K562 (cell line): ENCODE measurements at regions not wholly inside any gene's neighbourhood (a gene's known extent, or its start where the extent isn't known, plus 50 kb on each side); places are given as distances from the start of the nearest gene placed in this dataset.

Source experiments
- CCAR2 ChIP-seq: fragments of 200-400 bp; formaldehyde crosslinking; IDR thresholded peaks from 2 replicates; pipeline ENCODE4 v1.6.1; 2017; ENCODE audit warnings: mild to moderate bottlenecking, low read depth, low read length
- MAFG ChIP-seq: fragments of 450-650 bp; conservative IDR thresholded peaks from 2 replicates; pipeline ENCODE4 v1.6.1; 2016; ENCODE audit warnings: missing genetic modification characterization, missing compliant biosample characterization
- NFATC3 ChIP-seq: fragments of 450-650 bp; IDR thresholded peaks from 2 replicates; pipeline ENCODE4 v1.6.1; 2017; ENCODE audit warnings: mild to moderate bottlenecking
- POU5F1 ChIP-seq: fragments of 150-350 bp; IDR thresholded peaks from 2 replicates; pipeline ENCODE4 v1.6.1; 2014; ENCODE audit warnings: borderline replicate concordance, low read length, low read depth, mild to moderate bottlenecking; ENCODE audit not compliant: partially characterized antibody
- RFX5 ChIP-seq: IDR thresholded peaks from 2 replicates; pipeline ENCODE4 v1.6.1; 2011; ENCODE audit warnings: low read depth, mild to moderate bottlenecking, improper control_type of control experiment, low read length
- SIN3B ChIP-seq: fragments of 450-650 bp; IDR thresholded peaks from 2 replicates; pipeline ENCODE4 v1.6.1; 2017; ENCODE audit warnings: low read depth, mild to moderate bottlenecking, moderate library complexity
- SREBF1 ChIP-seq: fragments of 150-350 bp; IDR thresholded peaks from 2 replicates; pipeline ENCODE4 v1.6.1; 2014; ENCODE audit warnings: antibody characterized with exemption, low read depth, low read length, borderline replicate concordance
- TBP ChIP-seq: optimal IDR thresholded peaks from 2 replicates; pipeline ENCODE3; 2011; ENCODE audit warnings: low read depth, low read length, improper control_type of control experiment
- ZNF263 ChIP-seq: sonication (generic); formaldehyde crosslinking; IDR thresholded peaks from 2 replicates; pipeline ENCODE4 v1.8.0; 2022; ENCODE audit warnings: mild to moderate bottlenecking, missing genetic modification reagents, borderline replicate concordance
- TF ChIP-seq, protein P1 (sequence below): fragments of 450-650 bp; formaldehyde crosslinking; conservative IDR thresholded peaks from 2 replicates; pipeline ENCODE4 v1.4.0; 2022; ENCODE audit warnings: mild to moderate bottlenecking, missing genetic modification characterization
- TF ChIP-seq, protein P2 (sequence below): fragments of 450-650 bp; conservative IDR thresholded peaks from 2 replicates; pipeline ENCODE4 v1.6.1; 2016; ENCODE audit warnings: missing genetic modification characterization, low read depth, mild to moderate bottlenecking, missing compliant biosample characterization, moderate library complexity
- TF ChIP-seq, protein P3 (sequence below): sonication (generic); formaldehyde crosslinking; IDR thresholded peaks from 2 replicates; pipeline ENCODE4 v1.8.1; 2023; ENCODE audit warnings: mild to moderate bottlenecking, missing genetic modification reagents

DNA sequence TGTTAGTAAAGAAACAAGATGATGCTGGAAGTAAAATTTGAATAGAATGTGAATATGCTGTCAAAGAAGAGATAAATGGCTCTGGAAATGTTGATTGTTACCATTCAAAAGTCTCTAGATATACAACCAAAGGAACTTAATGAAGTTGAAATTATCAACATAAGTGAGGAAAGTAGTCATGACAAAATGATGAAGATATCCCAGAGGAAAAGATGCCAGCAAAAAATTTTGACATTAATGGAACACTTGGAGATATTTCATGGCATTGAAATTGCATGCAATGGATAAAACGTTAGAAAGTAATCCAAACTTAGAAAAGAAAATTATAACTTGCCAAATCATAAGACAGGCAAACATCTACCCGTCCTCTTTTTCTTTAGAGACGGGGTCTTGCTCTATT, 154.5 kb upstream of the OLFM3 start (continued):
- TF ChIP-seq, protein P1, sequence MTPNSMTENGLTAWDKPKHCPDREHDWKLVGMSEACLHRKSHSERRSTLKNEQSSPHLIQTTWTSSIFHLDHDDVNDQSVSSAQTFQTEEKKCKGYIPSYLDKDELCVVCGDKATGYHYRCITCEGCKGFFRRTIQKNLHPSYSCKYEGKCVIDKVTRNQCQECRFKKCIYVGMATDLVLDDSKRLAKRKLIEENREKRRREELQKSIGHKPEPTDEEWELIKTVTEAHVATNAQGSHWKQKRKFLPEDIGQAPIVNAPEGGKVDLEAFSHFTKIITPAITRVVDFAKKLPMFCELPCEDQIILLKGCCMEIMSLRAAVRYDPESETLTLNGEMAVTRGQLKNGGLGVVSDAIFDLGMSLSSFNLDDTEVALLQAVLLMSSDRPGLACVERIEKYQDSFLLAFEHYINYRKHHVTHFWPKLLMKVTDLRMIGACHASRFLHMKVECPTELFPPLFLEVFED (CRISPR knock-in tag) = no peak
- TF ChIP-seq ZNF263 (CRISPR knock-in tag) (no peak), TBP (no peak), RFX5 (no peak), SIN3B (no peak), MAFG (tag) (no peak), POU5F1 (no peak), NFATC3 (no peak), SREBF1 (no peak), CCAR2 (no peak)
- TF ChIP-seq, protein P2, sequence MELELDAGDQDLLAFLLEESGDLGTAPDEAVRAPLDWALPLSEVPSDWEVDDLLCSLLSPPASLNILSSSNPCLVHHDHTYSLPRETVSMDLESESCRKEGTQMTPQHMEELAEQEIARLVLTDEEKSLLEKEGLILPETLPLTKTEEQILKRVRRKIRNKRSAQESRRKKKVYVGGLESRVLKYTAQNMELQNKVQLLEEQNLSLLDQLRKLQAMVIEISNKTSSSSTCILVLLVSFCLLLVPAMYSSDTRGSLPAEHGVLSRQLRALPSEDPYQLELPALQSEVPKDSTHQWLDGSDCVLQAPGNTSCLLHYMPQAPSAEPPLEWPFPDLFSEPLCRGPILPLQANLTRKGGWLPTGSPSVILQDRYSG (tag) = no peak
- TF ChIP-seq, protein P3, sequence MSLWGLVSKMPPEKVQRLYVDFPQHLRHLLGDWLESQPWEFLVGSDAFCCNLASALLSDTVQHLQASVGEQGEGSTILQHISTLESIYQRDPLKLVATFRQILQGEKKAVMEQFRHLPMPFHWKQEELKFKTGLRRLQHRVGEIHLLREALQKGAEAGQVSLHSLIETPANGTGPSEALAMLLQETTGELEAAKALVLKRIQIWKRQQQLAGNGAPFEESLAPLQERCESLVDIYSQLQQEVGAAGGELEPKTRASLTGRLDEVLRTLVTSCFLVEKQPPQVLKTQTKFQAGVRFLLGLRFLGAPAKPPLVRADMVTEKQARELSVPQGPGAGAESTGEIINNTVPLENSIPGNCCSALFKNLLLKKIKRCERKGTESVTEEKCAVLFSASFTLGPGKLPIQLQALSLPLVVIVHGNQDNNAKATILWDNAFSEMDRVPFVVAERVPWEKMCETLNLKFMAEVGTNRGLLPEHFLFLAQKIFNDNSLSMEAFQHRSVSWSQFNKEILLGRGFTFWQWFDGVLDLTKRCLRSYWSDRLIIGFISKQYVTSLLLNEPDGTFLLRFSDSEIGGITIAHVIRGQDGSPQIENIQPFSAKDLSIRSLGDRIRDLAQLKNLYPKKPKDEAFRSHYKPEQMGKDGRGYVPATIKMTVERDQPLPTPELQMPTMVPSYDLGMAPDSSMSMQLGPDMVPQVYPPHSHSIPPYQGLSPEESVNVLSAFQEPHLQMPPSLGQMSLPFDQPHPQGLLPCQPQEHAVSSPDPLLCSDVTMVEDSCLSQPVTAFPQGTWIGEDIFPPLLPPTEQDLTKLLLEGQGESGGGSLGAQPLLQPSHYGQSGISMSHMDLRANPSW (CRISPR knock-in tag) = no peak
